NCI-H524 (cell line): ENCODE measurements at regions not wholly inside any gene's neighbourhood (a gene's known extent, or its start where the extent isn't known, plus 50 kb on each side); places are given as distances from the start of the nearest gene placed in this dataset.

Experiments
- DNase-seq, 2 experiments: peaks; one replicate each; lab custom pipeline; 2025; lab: John Stamatoyannopoulos, UW

- no peak for DNase-seq
Measured at GRCh38 chr7:81606078-81606863, 163.6 kb downstream of the HGF start.

- no peak for DNase-seq
Measured at GRCh38 chr7:81605493-81605892, 164.4 kb downstream of the HGF start.

DNA sequence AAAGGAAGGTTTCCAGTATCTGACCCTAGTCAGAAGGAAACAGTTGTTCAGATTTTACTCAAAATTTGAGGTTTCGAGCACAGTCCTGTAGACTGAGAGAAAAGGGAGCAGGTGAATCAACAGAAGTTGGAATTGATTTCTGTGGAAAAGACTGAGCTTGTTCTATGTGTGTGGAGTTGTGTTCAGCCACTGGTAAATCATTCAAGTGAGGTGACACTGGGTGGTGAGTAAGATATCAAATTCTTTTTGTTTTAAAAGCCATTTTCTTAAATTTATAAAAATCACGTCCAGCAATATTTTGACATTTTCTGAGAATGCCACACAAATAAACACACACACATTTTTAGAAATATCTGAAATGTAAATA lies 165.1 kb downstream of the HGF start:
- DNase-seq: no peak

GRCh38 chr7:81604075-81604807 lies 165.6 kb downstream of the HGF start:
- DNase-seq: no peak

DNA sequence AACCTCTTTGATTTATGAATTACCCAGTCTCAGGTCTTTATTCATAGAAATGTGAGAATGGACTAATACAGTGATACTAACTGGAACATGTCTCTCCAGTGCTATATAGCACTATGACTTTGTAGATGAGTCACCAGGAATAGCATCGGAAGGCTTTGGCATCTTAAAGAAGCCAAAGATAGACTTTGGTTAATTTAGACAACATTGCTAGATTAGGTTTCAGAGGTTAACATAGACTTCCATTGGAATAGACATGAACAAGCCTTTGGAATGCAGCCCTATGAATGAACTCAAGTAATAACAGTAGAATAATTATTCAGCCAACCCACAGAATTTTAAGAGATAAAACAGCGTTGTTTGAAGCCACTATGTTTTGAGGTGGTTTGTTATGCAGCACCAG lies 169.2 kb downstream of the HGF start:
- DNase-seq: no peak

DNA sequence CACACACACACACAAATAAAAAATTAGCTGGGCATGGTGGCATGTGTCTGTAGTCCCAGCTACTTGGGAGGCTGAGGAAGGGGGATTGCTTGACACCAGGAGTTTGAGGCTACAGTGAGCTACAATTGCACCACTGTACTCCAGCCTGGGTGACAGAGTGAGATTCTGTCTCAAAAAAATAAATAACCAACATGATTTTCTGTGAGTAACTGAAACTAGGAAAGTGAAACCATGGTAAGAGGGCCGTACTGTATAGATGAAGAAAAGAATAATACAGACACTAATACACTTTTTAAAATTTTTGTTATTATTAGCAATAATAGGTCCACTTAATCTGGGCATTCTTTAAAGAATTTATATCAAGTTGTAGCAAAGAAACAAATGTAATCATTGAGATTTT lies 170.9 kb downstream of the HGF start:
- DNase-seq: no peak

- no peak for DNase-seq
Measured at GRCh38 chr7:81594767-81595166, 175.1 kb downstream of the HGF start.

DNA sequence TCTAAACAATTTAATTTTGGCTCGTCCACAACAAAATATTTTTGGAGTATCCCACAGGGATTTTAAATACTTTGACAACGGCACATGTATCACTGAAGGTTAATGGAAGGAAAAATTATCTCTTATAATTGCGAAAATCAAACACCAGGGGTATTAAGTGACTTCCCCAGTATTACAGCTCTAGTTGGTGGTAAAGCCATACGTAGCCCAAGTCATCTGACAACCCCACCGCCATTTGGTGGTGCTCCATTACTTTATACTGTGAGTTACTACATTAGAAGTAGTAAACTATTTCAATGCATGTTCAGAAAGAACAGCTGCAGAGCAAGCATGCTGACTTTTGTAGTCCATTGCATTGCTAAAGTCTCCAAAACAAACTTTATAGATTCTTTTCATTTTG lies 179.7 kb downstream of the HGF start:
- DNase-seq: no peak

DNA sequence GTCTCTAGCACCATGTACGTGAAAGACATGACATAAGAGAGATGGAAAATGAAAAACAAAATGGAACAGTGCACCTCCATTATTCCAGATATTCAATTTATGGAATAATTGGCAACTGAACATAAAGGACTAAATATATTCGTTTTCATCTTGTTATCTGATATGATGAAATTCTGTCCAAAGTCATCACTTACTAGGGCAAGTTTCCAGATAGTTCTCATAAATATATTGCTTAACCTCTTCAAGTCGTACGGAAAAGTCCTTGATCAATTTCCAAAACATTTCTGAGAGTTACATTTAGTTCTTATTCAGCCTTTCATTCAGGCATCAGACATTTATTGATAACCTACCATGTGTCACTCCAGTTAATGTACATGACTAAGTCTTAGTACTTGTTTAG lies 185.2 kb downstream of the HGF start:
- DNase-seq: no peak

DNA sequence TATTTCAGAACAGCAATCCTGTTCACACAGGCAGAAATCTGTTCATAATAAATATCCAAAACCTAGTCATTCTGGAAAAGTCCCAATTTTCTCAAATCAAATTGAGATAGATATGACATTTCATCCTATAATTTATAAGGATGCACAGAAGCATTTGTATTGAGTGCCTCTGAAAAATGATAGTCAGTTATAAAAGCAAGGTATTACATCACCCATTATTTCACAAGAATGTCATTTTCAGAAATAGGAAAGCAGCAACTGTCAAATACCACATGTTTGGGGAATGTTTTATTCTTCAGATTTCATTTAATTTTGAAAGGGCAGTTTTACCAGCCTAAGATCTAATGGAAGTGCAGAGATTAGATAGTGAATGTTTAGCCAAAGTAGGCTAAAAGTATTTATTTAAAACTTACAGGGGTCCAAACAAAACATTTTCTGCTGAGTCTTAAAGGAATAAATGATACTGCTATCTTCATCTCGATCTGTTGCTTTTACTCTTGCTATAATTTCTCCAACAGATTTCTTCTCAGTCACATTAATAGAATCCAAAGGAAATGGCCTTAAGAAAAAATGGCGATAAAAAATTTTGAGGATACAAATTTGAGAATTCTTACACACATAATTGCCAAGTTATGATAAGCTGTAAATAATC lies 185.8 kb downstream of the HGF start:
- no peak for DNase-seq

DNA sequence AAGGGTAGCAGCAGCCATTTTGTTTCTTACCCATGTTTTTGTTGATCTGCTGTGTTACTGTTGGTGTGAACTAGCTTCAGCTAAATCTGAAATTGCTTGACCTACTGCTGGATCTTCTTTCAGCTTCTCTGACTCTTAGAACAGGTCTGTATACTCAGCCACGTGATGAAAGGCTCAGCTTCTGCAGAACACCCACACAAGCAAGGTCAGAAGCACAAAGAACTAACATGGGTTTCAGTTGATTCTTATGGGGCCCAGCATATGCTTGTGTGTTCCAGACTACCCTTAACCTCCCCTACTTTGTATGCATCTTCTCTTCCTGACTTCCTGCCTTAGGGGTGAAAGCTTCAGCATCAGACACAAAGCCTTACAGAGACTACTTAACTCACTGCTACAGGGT lies 186.8 kb downstream of the HGF start:
- no peak for DNase-seq

- DNase-seq: no peak
Measured at GRCh38 chr7:81577642-81578340, 192.1 kb downstream of the HGF start.

GRCh38 chr7:81574723-81575326 lies 195.0 kb downstream of the HGF start:
- no peak for DNase-seq

- no peak for DNase-seq
Measured at GRCh38 chr7:81573932-81574331, 195.9 kb downstream of the HGF start.

DNA sequence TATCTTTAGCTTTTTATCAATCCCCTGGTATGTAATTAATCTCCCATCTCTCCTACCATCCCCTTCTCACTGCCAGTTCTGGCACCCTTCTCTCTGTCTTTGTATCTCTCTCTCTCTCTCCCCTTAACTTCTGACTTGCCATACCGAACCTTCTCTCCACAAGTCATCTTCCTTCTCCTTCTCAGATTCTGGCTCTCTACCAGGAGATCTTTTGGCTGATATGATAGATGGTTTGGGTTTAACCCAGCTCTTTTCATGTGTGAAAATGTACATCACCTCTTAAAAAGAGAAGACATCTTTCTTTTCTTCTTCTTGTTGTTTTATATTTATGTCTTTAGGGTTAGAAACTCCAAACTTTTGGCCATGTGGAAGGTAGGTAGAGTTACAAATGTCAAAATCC lies 196.7 kb downstream of the HGF start:
- DNase-seq: no peak

DNA sequence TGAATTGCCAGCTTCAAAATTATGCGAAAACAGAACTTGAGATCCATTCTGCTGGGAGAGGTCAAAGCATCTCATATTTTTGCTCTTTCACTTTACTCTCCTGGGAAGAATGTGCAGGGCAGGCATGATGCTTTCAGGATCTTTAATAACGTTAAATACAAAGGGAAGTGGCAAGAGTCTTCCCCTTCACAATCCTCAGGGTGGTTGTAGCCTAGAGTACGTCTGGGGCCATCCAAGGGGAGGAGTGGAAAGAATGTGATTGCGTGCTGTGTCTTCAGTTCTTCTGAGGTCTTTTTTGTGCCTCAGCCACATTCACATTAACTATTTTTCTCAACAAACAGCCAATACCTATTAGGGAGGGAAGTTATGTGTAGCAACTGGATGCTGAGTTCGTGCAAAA lies 207.3 kb downstream of the HGF start:
- no peak for DNase-seq

DNA sequence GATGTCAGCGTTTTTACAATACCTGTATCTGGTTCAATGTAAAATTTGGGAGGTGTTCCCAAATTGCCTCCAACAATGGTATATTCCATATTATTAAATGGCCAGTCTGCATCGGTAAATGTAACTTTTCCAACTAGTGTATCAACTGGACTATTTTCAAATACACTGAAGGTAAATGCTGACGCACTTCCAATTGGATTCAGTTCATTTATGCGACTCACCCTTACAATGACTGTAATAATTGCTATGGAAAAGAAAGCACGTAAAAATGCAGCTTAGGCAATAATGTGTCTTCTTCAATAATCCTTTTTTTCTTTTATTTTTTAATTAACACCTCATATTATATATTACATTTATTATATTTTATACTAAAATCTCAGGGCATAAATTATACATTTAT lies 209.1 kb downstream of the HGF start:
- DNase-seq: no peak

DNA sequence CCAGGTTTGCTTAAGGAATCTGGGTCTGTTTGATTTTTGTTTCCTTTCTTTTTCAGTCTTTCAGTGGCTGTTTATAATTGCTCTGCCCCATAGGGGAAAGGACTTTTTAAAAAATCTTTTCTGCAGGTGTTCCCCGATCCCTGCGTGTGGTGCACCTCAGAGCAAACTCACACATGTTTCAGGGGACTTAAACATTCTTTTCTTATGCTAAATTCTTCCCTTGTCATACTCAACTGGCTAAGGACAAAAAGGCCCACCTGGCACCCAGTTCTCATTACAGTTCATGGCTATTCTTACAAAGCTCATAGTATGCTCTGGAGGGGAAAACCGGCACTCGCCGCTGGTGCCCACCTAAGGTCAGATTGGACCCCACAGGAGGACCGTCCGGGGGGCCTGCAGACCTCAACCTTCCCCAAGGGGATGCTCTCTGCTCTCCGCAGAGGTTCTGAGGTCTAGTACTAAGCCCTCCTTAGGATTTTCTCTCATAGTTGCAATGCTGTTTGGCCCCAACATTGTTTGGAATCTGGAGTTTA lies 220.3 kb downstream of the HGF start:
- DNase-seq: no peak

GRCh38 chr7:81534996-81535395 lies 234.9 kb downstream of the HGF start:
- no peak for DNase-seq

DNA sequence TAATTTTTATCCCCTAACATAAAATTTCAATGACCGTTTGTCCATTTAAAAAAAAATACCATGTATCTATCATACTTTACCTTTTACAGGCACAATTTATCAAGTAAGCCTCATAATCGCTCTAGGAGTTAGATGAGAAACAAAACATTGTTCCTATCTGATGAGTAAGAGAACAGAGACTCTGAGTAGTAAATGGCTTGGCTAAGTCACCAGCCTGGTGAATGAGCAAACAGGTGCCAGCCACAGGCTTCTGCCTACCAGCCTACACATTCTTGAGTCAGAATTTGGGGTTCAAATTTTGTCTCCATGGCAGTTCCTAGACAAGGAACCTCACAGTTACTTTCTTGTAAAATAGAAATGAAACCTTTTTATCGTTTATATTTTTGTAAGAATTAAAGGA lies 235.4 kb downstream of the HGF start:
- DNase-seq: no peak

DNA sequence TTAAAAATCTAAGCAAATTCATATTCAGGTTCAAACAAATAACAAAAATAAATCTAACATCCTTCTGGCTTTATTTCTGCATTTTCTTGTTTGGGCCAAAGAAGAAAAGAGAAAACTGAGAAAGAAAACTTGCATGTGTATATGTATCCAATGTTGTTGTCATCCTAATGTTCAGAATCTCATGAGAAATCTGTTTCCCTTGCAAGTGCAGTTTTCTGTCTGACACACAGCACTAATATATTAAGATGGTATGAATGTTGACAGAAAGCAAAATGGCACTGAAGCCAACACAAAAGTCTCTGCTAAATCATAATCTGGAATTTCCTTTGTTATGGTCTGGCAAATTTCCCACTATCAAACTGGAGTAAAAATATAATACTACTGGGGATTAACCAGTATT lies 235.9 kb downstream of the HGF start:
- no peak for DNase-seq

DNA sequence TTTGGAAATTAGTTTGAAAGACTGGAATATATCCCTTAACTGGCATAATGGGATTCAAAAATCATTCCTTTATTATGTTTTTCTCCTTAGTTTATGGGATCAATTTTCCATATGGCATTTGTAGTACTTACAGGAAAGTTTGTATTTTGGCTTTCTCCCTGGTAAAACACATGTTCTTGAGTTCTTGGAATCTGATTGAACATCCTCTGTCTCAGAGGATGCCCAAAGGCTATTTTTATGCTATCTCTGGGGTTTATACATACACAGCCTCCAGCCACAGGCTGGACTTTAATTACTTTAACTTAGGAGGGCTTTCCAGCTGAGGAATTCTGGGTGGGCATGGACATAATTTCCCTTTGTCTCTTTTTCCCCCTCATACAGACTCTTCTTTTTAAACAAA lies 236.4 kb downstream of the HGF start:
- DNase-seq: no peak
